ENCODE measurements at regions not wholly inside any gene's neighbourhood (a gene's known extent, or its start where the extent isn't known, plus 50 kb on each side); places are given as distances from the start of the nearest gene placed in this dataset.

DNA sequence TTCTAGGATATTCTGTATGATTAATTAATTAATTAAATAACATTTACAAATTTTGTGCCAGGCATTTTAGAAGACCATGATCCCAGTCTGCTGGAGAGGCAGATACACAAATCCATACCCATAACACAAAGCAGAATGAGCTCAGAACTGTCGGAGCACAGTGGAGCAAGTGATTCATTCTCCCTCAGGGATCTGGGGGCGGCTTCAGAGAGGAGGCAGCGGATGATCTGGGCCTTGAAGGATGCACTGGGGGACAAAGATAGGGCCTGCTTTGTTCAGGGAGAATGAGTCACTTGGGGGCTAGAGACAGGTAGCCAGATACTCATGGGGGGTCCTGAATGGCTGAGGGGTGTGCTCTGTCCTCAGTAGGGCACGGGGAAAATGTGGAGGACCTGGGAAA, 50.9 kb upstream of the TRABD2B start:
- no peak for TF ChIP-seq Cebpa-rat (IDR thresholded peaks at IDR 0.05)
- no peak overlapping the region for H3K4me3 ChIP-seq
- H3K27ac ChIP-seq, result no peak overlapping the region
- no peaks in the 10 kb centered on the region for H3K36me3 ChIP-seq
- no peaks in the 10 kb centered on the region; a peak in 1 of 22 replicates for H4K20me1 ChIP-seq
- H3K9ac ChIP-seq, result no peak overlapping the region
- no peaks in the 10 kb centered on the region for H3K9me3 ChIP-seq (replicated peaks in 1 of 11)
- H3K27me3 ChIP-seq, result no peaks in the 10 kb centered on the region
- H3K4me2 ChIP-seq, result no peak overlapping the region
- peaks cover 0 to 25% (median 14%) of the 10 kb centered on the region in 10 experiments; a peak in 13 of 20 replicates for H3K4me1 ChIP-seq

DNA sequence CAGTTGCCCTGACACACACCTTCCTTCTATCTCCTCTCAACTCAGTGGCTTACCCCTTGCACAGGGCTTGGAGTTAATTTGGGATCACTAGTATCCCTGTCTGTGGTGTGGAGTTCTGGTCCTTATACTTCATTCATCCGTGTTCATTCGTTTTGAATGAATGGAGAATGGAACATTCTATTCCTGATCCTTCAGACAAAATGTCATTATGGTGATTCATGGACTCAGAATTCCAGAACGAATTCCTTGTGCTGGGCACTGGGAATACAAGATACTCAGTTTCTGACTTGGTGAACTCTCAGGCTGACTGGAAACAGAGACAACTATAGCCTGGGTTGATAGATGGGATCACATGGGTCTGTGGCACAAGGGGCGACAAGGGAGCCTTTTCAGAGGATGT, 49.9 kb upstream of the TRABD2B start:
- no peaks in the 10 kb centered on the region for H3K27me3 ChIP-seq
- peaks cover 0 to 23% (median 16%) of the 10 kb centered on the region in 10 experiments; a peak in 13 of 20 replicates for H3K4me1 ChIP-seq
- no peak overlapping the region for H3K9ac ChIP-seq
- no peaks in the 10 kb centered on the region for H3K9me3 ChIP-seq (replicated peaks in 1 of 11)
- H3K4me2 ChIP-seq, result no peak overlapping the region
- no peaks in the 10 kb centered on the region; a peak in 1 of 22 replicates for H4K20me1 ChIP-seq
- H3K27ac ChIP-seq, result no peak overlapping the region
- H3K36me3 ChIP-seq, result no peaks in the 10 kb centered on the region
- no peak for TF ChIP-seq Cebpa-rat (IDR thresholded peaks at IDR 0.05)
- no peak overlapping the region for H3K4me3 ChIP-seq
